ENCODE measurements at regions not wholly inside any gene's neighbourhood (a gene's known extent, or its start where the extent isn't known, plus 50 kb on each side); places are given as distances from the start of the nearest gene placed in this dataset.

DNA sequence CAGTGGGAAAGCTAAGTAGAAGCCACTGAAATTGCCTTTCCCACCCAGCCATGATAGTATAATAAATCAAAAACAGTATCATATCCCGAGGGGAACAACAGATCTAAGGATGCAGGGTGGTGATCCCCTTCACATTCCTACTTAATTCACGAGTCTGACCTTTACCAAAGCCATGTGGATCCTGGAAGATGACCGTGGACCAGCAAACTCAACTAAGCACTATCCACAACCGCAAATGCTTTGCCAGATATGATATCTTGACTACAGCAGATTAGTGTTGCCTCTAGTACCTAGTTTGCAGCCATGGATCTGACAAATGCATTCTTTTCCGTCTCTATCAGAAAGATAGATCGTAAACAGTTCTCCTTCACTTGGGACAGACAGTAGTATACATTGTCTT, 67.3 kb upstream of the IL6 start:
- DNase-seq (ENCODE audit: extremely low spot score), result no peak
- POLR2A ChIA-PET, result no interaction called here
- TF ChIP-seq ZNF384 (IDR thresholded peaks at IDR 0.05) (no peak), LEF1 (IDR thresholded peaks at IDR 0.05; ENCODE audit: borderline replicate concordance) (no peak), L3MBTL2 (conservative IDR thresholded peaks at IDR 0.05) (no peak), CTBP1 (IDR thresholded peaks at IDR 0.05; ENCODE audit: borderline replicate concordance) (no peak), BHLHE40 (IDR thresholded peaks at IDR 0.05; ENCODE audit: borderline replicate concordance) (no peak), FOXK2 (IDR thresholded peaks at IDR 0.05) (no peak), FOXA1 (IDR thresholded peaks at IDR 0.05) (no peak), SP1 (IDR thresholded peaks at IDR 0.05) (no peak), PKNOX1 (IDR thresholded peaks at IDR 0.05) (no peak)
- CTCF ChIA-PET, result no interaction called here

GRCh38 chr7:22658031-22658430, 69.0 kb upstream of the IL6 start:
- no peak for DNase-seq (ENCODE audit: extremely low spot score)
- CTCF ChIA-PET, result no interaction called here
- POLR2A ChIA-PET, result no interaction called here
- no peak for TF ChIP-seq ARNT (IDR thresholded peaks at IDR 0.05)
- no peak for TF ChIP-seq NFRKB (IDR thresholded peaks at IDR 0.05)
- TF ChIP-seq FOXK2 (IDR thresholded peaks at IDR 0.05), result no peak
- TF ChIP-seq SUZ12 (IDR thresholded peaks at IDR 0.05), result no peak
- TF ChIP-seq SP1 (IDR thresholded peaks at IDR 0.05), result no peak
- no peak for TF ChIP-seq CTBP1 (IDR thresholded peaks at IDR 0.05; ENCODE audit: borderline replicate concordance)
- no peak for TF ChIP-seq BHLHE40 (IDR thresholded peaks at IDR 0.05; ENCODE audit: borderline replicate concordance)
- no peak for TF ChIP-seq HDGF (IDR thresholded peaks at IDR 0.05; ENCODE audit: borderline replicate concordance)
- TF ChIP-seq LEF1 (IDR thresholded peaks at IDR 0.05; ENCODE audit: borderline replicate concordance), result no peak
- no peak for TF ChIP-seq ELF4 (IDR thresholded peaks at IDR 0.05)
- no peak for TF ChIP-seq ZNF384 (IDR thresholded peaks at IDR 0.05)
- TF ChIP-seq L3MBTL2 (conservative IDR thresholded peaks at IDR 0.05), result no peak
- no peak for TF ChIP-seq FOXA1 (IDR thresholded peaks at IDR 0.05)
- TF ChIP-seq FOXM1 (IDR thresholded peaks at IDR 0.05; ENCODE audit: borderline replicate concordance), result no peak
- no peak for TF ChIP-seq TARDBP (IDR thresholded peaks at IDR 0.05)
- TF ChIP-seq PKNOX1 (IDR thresholded peaks at IDR 0.05), result no peak

- DNase-seq (ENCODE audit: extremely low spot score), result no peak
- ChIA-PET POLR2A (no interaction called here), CTCF (no interaction called here)
- TF ChIP-seq SUZ12 (IDR thresholded peaks at IDR 0.05) (no peak), ARNT (IDR thresholded peaks at IDR 0.05) (no peak), ZNF384 (IDR thresholded peaks at IDR 0.05) (no peak), HDGF (IDR thresholded peaks at IDR 0.05; ENCODE audit: borderline replicate concordance) (no peak), FOXM1 (IDR thresholded peaks at IDR 0.05; ENCODE audit: borderline replicate concordance) (no peak), FOXA1 (IDR thresholded peaks at IDR 0.05) (no peak), CTBP1 (IDR thresholded peaks at IDR 0.05; ENCODE audit: borderline replicate concordance) (no peak), TARDBP (IDR thresholded peaks at IDR 0.05) (no peak), NFRKB (IDR thresholded peaks at IDR 0.05) (no peak)
Measured at GRCh38 chr7:22657479-22657878, 69.5 kb upstream of the IL6 start.

- TF ChIP-seq SP1 (IDR thresholded peaks at IDR 0.05) (no peak), SUZ12 (IDR thresholded peaks at IDR 0.05) (no peak), LEF1 (IDR thresholded peaks at IDR 0.05; ENCODE audit: borderline replicate concordance) (no peak), FOXK2 (IDR thresholded peaks at IDR 0.05) (no peak), FOXM1 (IDR thresholded peaks at IDR 0.05; ENCODE audit: borderline replicate concordance) (no peak), ARNT (IDR thresholded peaks at IDR 0.05) (no peak), TARDBP (IDR thresholded peaks at IDR 0.05) (no peak), ELF4 (IDR thresholded peaks at IDR 0.05) (no peak), BHLHE40 (IDR thresholded peaks at IDR 0.05; ENCODE audit: borderline replicate concordance) (no peak), NFRKB (IDR thresholded peaks at IDR 0.05) (no peak), PKNOX1 (IDR thresholded peaks at IDR 0.05) (no peak), FOXA1 (IDR thresholded peaks at IDR 0.05) (no peak), HDGF (IDR thresholded peaks at IDR 0.05; ENCODE audit: borderline replicate concordance) (no peak)
- DNase-seq (ENCODE audit: extremely low spot score), result no peak
- ChIA-PET CTCF (no interaction called here), POLR2A (no interaction called here)
Measured at GRCh38 chr7:22655781-22656180, 71.2 kb upstream of the IL6 start.

DNA sequence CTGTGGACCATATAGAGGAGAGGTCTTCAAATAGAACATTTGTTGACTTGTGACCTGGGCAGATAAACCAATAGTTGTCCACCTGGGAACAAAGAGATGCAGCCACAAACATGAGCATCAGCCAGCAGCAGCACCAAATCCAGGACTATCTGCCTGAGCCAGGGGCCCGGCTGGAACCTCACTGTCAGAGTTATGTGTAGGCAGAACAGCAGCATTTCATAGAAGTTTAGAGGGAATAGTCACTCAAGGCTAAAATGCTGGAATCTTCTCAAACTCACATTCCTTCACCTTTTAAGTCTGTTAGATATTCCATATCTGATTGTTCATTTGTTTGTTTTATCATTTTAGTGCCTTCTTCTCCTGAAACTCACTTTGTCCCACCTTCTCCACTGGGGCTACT, 72.2 kb upstream of the IL6 start:
- no peak for TF ChIP-seq FOXM1 (IDR thresholded peaks at IDR 0.05; ENCODE audit: borderline replicate concordance)
- no peak for TF ChIP-seq HDGF (IDR thresholded peaks at IDR 0.05; ENCODE audit: borderline replicate concordance)
- TF ChIP-seq BHLHE40 (IDR thresholded peaks at IDR 0.05; ENCODE audit: borderline replicate concordance), result no peak
- TF ChIP-seq NFRKB (IDR thresholded peaks at IDR 0.05), result no peak
- TF ChIP-seq SP1 (IDR thresholded peaks at IDR 0.05), result no peak
- no peak for TF ChIP-seq PKNOX1 (IDR thresholded peaks at IDR 0.05)
- TF ChIP-seq CTBP1 (IDR thresholded peaks at IDR 0.05; ENCODE audit: borderline replicate concordance), result no peak
- TF ChIP-seq FOXA1 (IDR thresholded peaks at IDR 0.05), result no peak
- TF ChIP-seq L3MBTL2 (conservative IDR thresholded peaks at IDR 0.05), result no peak
- TF ChIP-seq ELF4 (IDR thresholded peaks at IDR 0.05), result no peak
- TF ChIP-seq SUZ12 (IDR thresholded peaks at IDR 0.05), result no peak
- TF ChIP-seq LEF1 (IDR thresholded peaks at IDR 0.05; ENCODE audit: borderline replicate concordance), result no peak
- no peak for TF ChIP-seq ZNF384 (IDR thresholded peaks at IDR 0.05)
- no peak for TF ChIP-seq TARDBP (IDR thresholded peaks at IDR 0.05)
- TF ChIP-seq FOXK2 (IDR thresholded peaks at IDR 0.05), result no peak
- no peak for TF ChIP-seq ARNT (IDR thresholded peaks at IDR 0.05)
- DNase-seq (ENCODE audit: extremely low spot score), result no peak
- ChIA-PET CTCF (interaction anchor here (0.7 kb wide), 1 partner anchor 467 kb away, joined by 3 read pairs; no protein-coding TSS in a partner anchor), POLR2A (no interaction called here)

Data from HEK293T (cell line).